ENCODE measurements at regions not wholly inside any gene's neighbourhood (a gene's known extent, or its start where the extent isn't known, plus 50 kb on each side); places are given as distances from the start of the nearest gene placed in this dataset.

DNA sequence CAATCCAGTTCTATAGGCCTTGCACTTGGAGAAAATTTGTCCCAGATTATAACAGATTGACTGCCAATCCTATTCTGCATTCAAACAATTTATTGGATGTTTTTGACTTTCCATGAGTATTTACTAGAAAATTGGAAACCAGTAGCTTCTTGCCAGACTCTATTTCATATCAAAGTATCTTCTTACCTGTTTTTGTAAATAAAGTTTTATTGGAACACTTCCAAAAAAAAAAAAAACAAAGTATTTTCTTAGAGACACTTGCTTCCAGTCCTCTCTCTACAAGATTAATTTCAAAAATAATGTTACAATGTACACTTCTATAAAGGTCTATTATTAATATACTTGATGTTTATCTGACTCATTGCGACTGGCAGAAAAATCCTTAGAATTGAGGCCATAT is 209.2 kb upstream of the PCDH9 start:
- TF ChIP-seq, protein P1, sequence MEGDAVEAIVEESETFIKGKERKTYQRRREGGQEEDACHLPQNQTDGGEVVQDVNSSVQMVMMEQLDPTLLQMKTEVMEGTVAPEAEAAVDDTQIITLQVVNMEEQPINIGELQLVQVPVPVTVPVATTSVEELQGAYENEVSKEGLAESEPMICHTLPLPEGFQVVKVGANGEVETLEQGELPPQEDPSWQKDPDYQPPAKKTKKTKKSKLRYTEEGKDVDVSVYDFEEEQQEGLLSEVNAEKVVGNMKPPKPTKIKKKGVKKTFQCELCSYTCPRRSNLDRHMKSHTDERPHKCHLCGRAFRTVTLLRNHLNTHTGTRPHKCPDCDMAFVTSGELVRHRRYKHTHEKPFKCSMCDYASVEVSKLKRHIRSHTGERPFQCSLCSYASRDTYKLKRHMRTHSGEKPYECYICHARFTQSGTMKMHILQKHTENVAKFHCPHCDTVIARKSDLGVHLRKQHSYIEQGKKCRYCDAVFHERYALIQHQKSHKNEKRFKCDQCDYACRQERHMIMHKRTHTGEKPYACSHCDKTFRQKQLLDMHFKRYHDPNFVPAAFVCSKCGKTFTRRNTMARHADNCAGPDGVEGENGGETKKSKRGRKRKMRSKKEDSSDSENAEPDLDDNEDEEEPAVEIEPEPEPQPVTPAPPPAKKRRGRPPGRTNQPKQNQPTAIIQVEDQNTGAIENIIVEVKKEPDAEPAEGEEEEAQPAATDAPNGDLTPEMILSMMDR (conservative IDR thresholded peaks at IDR 0.05 in 1 of 2, IDR thresholded peaks at IDR 0.05 in 1 of 2; ENCODE audit: low read depth in 1 of 2, low read length in 2 of 2), result no peak
- no peak for TF ChIP-seq EZH2 (IDR thresholded peaks at IDR 0.05; ENCODE audit: low read length, missing control alignments)

All from fibroblast of lung (primary cell).